SH-SY5Y (cell line): ENCODE measurements at regions not wholly inside any gene's neighbourhood (a gene's known extent, or its start where the extent isn't known, plus 50 kb on each side); places are given as distances from the start of the nearest gene placed in this dataset.

Experiments
- GATA2 ChIP-seq: IDR thresholded peaks from 2 replicates; pipeline ENCODE4 v1.6.1; 2011; ENCODE audit warnings: mild to moderate bottlenecking, low read depth, low read length
- GATA3 ChIP-seq: IDR thresholded peaks from 2 replicates; pipeline ENCODE4 v1.6.1; 2011; ENCODE audit warnings: low read depth, mild to moderate bottlenecking, low read length, moderate library complexity

GRCh38 chr2:185161701-185162100, 563.4 kb downstream of the ZNF804A start:
- TF ChIP-seq GATA2 (no peak), GATA3 (no peak)
